Gastroesophageal sphincter (tissue), 2 donors: ENCODE measurements at regions not wholly inside any gene's neighbourhood (a gene's known extent, or its start where the extent isn't known, plus 50 kb on each side); places are given as distances from the start of the nearest gene placed in this dataset.

ENCODE experiments used
- EP300 ChIP-seq: sonication (generic); formaldehyde crosslinking; IDR thresholded peaks from one replicate; pipeline ENCODE4 v1.6.1; 2017; ENCODE audit warnings: antibody characterized with exemption, mild to moderate bottlenecking
- POLR2A ChIP-seq, 2 donors: fragments of 450-650 bp; IDR thresholded peaks; one replicate each; pipeline ENCODE4 v1.6.1; 2017; ENCODE audit warnings: antibody characterized with exemption in 2 of 2, mild to moderate bottlenecking in 2 of 2, moderate library complexity in 1 of 2

DNA sequence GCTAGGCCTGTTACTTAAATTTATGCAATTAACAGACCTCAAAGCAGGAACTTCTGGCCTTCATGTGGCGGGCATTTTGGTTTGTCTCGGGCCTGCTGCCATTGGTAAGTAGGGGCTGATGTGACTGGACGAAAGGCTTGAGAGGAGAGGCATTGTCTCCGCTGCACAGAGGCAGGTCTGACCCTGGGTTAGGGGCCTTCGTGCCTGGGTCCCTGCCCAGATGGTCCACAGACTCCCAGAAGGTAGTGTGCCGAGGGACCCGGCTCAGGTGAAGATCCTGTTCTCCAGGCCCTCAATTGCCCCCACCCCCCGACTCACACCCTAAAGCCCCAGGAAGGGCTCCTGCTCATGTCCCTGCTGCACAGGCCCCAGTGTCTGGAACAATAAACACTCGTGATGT lies 764.9 kb downstream of the TMEM182 start:
- TF ChIP-seq EP300 (no peak), POLR2A (IDR thresholded peaks at IDR 0.05) (no peak)
